DMS79 (cell line): ENCODE measurements at regions not wholly inside any gene's neighbourhood (a gene's known extent, or its start where the extent isn't known, plus 50 kb on each side); places are given as distances from the start of the nearest gene placed in this dataset.
"Not testable (repeated sequence)": the region's sequence is repeated elsewhere in the genome, so short reads cannot be mapped to it uniquely, and the experiment has no call there.

Experiments used
- DNase-seq: peaks from one replicate; lab custom pipeline; 2025; lab: John Stamatoyannopoulos, UW

DNA sequence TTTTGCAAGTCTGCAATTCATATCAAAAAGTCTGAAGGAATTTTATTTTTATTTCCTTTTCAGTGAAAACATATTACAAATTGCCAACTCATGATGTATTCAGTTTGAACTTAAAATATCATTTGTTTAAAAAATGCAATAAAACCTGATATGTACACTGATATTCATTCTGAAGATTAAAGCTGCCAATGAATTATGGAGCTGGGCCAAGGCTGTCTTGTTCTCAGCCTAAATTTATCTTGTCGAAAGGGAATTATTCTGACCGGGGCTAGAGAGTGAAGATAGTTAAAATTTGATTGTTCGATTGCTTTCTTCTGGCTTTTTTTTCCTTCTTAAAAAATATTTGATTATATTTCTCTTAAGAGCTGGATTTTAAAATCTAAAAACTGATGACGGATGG lies 54.0 kb upstream of the RBFOX1 start:
- DNase-seq, result no peak

DNA sequence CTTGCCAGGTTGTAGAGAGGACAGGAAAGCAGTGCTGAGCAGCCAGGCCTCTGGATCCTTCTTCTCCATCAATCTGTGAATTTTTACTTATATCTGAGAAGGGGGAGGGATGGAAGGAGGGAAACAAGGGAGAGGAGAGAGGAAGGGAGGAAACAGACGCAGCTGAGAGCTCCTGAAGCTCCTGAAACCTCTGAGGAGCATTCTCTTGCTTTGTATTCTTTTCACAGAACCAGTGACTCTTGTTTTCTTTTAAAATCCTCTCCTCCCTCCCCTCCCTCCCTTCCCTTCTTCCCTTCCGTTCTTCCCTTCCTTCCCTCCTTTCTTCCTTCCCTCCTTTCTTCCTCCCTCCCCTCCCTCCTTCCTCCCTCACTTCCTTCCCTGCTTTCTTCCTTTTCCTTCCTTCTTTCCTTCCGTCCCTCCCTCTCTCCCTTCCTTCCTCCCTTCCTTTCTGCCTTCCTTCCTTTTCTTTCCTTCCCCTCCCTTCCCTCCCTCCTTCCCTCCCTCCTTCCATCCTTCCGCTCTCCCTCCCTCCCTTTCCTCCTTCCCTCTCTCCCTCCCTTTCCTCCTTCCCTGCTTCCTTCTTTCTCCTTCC lies 60.0 kb upstream of the RBFOX1 start:
- no peak for DNase-seq

DNA sequence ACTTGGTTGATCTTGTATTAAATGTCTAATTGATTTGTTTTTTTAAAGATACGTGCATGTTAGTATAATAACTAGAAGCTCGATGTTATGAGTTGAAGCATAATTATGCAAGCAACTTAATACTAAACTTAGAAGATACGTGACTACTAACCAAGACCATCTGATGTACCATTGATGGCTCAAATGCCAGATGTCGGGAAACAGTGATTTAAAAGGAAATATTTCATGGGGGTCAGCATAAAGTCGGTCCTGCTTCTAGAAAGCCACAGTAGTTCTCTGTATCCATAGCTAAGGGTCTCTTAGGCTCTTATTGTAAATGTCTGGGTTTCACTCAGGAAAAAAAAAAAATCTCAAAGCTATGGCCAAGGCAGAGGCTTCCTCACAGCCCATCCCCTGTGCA lies 61.2 kb upstream of the RBFOX1 start:
- DNase-seq, result no peak

DNA sequence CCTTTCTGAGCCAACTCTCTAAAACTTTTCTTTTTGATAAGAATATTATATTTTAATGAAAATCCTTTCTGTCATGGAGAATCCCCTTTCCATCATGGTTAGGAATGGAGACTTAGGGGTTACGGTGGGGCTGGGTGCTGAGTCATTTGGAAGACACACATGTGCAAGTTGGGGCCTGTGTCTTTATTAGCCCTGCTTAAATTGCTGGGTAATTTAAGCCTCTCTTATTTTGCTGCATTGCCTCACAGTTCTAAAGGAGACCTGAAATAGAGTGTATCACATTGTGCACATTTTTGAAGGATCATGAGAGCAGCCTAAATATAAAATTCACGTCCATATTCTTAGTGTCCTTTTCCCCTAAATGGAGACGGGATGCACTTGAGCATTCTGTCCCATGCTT lies 61.8 kb upstream of the RBFOX1 start:
- no peak for DNase-seq

DNA sequence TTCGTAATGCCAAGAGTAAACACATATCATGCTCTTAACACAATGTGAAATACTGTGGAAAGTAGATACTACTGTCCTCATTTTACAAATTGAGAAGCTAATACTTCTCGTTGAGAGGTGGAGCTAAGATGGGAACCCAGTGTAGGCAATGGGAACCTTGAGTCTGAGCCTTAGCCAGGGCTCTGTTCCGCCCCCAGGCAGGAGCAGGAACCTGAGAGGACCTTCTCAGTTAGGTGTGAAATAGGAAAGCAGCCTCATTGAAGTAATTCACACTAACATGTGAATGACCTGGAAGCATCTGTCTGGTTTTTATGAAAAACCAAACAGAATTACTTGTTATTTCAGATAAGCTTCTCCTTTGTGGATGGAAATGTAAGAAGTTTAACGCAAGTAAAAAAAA lies 62.6 kb upstream of the RBFOX1 start:
- DNase-seq, result no peak

DNA sequence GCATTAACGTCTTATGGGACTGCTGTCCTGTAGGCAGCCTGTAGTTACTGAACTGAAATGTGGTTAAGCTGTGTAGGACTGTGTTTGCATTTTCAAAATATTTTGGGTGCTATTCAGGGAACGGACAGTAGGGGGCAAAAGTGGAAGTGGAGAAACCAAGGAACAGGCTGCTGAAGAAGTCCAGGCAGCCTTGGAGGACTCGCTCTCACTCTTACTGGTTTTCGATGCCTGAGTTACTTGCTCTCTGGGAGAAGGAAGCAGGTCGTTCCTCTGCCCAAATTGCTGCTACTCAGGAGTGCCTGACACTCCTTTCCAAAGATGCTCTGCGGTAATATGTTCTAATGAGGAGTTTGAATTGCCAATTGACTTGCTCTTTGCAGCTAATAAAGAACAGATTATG lies 64.5 kb upstream of the RBFOX1 start:
- DNase-seq, result no peak

DNA sequence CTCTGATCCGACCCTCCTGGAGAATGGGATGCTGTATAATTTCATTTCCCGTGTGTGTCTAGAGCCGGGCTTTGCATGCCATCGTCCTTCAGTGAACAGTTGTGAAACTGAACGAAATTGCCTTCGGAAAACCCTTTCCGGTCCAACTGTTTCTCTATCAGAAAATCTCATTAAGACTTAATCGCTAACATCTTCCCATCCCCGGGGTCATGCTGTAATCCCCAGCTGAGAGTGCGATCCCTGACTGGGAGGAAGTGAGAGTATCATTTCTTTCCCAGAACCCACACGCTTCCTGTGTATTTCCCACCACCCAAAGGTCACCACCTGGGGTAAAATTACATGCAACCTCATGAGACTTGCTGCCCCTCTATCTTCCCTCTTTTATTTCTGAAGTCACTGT lies 75.6 kb upstream of the RBFOX1 start:
- no peak for DNase-seq

DNA sequence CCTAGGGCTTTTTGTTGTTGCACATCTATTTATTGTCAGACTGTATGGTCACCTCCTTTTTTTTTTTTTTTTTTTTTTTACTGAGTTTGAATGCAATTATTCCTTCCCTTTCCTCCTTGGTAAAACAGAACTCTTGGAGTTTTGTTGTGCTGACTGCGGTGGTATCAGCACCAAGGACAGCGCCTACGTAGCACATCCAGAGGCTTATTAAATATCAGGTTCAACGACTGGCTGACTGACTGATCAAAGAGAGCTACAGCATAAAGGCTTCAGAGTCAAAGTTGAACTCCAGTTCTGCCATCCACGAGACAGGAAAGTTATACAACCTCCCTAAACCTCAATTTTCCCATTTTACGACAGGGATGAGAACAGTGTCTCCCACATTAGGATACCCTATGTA lies 86.1 kb upstream of the RBFOX1 start:
- no peak for DNase-seq

DNA sequence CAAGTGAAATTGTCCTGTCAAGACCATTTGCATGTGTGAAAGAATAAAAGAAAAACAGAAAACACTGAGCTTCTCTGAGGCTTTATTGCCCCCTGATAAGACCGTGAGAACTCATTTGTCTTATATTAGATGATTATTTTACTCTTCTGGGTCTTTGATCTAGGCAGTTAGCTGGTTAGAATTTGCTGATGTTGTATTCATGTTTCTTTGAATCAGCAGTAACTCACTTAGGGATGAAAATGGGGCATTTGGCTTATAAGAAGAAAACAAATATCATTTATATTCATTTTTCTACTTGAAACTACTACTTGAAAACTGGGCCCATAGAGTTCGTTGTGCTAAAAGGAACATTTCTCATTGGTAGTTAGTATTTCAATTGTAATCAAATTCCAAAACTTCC lies 93.1 kb upstream of the RBFOX1 start:
- DNase-seq, result no peak

DNA sequence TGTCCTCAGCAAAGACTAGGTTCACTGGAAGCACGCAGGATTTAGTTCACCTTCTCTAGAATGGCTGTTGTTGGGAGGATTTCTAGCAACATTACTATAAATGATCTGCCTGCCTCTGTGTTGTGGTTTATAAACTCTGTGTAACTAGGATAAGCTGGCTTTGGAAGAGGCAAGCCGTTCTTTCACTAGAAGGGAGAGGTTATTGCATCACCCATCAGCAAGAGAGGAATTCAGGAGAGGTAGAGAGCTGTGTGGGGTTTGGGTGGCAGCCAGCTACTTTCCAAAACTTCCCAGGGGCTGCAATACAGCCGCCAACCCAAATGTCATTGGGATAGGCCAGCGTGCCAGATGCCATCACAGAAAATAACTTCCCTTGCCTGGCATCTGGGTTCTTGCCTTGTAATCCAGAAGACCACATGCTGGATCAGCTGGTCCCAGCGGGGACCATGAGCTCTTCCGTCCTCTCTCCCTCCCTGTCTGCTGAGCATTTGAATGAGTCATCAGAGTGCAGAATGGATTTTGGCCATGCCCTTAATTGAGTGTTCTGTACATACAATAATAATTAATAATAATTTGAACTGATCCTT lies 95.7 kb upstream of the RBFOX1 start:
- no peak for DNase-seq

DNA sequence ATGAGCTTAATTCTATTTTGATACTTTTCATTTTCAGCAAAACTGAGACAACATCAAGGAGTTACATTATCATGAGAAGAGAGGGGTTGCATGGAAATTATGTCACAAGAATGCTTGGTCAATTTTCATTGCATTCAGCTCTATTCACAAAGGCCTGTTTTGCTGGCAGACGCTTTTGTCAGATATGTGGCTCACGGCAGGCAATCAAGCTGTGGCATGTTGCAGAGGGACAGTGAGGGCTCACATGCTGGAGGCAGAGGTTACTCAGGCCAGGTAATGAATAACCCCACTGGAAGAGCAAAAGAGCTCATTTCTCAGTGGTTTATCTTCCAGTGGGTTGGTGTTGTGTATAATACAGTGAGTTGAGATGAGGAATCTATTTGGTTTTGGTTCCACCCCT lies 98.7 kb upstream of the RBFOX1 start:
- DNase-seq, result no peak

DNA sequence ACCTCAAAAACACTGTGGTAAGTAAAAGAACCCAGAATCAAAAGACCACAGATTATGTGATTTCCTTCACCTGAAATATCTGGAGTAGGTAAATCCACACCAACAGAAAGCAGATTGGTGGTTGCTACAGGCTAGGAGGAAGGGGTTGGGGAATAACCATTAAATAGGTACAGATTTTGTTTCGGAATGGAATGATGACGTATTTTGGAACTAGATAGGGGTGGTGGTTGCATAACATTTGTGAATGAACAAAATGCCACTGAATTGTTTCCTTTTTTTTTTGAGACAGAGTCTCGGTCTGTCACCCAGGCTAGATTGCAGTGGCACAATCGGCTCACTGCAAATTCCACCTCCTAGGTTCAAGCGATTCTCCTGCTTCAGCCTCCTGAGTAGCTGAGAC lies 100.9 kb upstream of the RBFOX1 start:
- DNase-seq, result no peak

DNA sequence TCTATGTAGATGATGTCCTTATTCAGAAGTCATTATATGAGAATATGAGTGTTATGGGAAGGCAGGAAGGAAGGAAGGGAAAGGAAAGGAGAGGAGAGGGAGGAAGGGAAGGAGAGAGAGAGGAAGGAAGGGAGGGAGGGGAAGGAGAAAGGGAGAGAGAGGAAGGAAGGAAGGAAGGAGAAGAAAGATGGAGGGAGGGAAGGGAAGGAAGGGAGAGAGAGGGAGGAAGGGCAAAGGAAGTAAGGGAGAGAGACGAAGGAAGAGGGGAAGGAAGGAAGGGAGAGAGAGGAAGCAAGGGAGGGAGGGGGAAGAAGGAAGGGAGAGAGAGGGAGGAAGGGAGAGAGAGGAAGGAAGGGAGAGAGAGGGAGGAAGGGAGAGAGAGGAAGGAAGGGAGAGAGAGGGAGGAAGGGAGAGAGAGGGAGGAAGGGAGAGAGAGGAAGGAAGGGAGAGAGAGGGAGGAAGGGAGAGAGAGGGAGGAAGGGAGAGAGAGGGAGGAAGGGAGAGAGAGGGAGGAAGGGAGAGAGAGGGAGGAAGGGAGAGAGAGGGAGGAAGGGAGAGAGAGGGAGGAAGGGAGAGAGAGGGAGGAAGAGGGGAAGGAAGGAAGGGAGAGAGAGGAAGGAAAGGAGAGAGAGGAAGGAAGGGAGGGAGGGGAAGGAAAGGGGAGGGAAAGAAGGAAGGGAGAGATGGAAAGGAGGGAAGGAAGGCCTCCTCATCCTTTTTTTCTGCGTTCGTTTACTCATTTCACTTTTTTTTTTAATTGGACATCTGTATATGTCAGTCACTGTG lies 103.0 kb upstream of the RBFOX1 start:
- not testable (repeated sequence) for DNase-seq

DNA sequence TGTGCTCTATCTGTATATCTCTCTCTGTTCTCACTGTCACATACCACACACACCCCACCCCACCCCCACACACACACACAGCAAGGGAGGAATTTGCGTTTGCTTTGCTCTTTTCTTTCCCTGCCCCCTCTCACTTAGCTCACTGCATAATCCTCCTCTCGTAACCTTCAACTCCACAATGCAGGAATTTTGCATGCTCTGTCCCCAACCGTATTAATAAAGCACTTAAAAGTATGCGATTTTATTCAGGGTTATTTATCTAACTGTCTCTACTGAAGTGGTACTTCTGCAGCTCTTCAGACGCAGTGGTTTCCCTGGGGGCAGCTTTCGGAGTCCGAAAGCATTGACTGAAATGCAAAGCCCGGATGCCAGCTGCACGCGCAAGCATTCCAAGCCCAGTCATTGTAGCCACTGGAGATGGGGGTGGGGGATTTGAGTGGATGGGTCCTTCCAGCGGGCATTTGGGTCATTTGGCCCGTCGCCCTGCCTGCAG lies 105.4 kb upstream of the RBFOX1 start:
- DNase-seq, result peak; percentile 91

DNA sequence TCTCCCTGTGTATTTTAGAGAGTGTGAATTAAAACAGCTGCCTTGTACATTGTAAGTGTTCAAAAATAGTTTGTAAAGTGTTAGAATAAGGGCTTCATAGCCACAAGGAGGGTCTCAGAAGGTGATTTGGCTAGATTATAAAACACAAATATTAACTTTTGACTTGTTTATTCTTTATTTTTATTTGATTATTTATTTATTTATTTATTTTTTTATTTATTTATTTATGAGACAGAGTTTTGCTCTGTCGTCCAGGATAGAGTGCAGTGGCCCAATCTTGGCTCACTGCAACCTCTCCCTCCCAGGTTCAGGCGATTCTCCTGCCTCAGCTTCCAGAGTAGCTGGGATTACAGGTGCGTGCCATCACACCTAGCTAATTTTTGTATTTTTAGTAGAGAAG lies 111.5 kb upstream of the RBFOX1 start:
- DNase-seq, result no peak

DNA sequence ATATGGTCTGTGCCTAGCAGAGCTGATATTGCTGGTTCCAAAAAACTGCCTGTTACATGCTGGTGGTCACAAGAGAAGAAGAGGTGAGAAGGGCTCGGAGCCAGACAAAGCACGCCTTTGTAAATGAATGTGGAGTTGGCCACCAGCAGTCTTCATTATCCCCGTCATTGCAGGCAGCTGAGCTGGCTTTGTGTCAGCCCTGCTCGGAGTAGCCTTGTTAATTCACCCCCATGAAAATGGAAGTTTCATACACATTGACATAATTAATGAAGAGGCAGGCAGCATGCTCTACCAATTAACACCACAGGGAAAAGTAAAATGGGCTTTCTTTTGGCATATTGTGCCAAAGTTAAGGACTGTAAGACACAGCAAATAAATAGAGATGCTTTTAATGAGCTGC lies 113.7 kb upstream of the RBFOX1 start:
- DNase-seq, result no peak

DNA sequence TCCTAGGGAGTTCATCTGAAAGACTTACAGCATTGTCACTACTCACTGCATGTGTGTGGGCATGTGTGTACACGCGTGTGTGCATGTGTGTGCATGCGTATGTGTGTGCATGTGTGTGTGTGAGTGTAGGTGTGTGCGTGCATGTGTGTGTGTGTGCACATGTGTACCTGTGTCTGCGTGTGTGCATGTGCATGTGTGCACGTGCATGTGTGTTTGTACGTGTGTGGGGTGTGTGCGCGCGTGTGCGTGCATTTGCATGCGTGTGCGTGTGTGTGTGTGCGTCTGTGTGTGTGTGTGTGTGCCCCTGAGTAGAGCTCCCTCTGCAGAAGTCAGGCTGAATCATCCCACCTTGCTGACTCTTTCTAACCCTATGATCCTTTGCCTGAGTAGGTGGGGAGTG lies 114.8 kb upstream of the RBFOX1 start:
- DNase-seq, result no peak

DNA sequence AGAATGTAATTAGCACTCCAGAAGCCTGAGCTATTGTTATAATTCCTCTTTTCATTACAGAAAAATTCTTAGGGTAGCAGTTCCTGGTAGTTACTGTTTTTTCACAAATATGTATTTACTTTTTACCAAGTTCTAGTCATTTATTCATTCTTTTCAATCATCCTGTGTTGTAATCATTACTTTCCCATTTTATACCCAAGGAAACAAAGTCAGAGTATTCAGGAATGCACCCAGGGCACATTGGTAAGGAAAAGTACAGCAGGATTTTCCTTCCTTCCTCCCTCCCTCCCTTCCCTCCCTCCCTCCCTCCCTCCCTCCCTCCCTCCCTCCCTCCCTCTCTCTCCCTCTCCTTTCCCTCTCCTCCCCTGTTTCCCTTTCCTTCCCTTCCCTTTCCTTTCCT lies 115.9 kb upstream of the RBFOX1 start:
- DNase-seq, result no peak

DNA sequence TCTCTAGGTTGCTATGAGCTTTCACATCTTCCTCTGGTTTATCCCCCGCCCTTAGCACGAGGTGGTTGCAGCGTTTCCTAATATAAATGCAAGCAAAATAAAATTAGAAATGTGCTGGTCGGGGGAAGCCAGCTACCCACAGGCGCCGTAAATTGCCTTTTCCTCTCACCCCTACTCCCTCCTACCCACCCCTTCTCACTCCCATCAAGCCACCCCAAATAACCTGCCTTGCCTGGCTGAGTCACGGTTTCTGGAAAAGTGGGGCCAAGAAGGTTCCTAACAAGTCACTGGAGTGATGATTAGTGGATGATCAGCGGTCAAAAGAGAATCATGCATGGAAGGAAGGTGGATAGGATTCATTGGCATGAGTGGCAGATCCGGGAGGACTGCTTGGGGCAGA lies 120.9 kb upstream of the RBFOX1 start:
- DNase-seq, result no peak

DNA sequence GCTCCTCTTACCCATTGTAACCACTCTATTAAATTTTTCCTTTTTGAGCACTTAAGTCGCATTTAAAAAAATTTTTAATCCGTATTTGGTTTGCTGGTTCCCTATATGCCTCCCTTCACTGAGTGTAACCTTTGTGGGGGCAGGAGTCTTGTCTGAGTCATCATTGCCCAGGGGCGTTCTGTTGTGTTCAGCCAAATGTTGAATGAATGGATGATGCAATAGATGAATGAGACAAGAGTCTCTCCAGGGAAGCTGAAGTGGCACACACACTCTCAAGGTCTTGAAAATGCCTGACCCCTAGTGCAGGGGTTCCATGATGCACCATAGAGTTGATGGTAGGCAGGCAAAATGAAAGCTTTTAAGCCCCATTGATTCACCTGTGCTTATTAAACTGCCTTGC lies 123.0 kb upstream of the RBFOX1 start:
- DNase-seq, result peak; percentile 19

DNA sequence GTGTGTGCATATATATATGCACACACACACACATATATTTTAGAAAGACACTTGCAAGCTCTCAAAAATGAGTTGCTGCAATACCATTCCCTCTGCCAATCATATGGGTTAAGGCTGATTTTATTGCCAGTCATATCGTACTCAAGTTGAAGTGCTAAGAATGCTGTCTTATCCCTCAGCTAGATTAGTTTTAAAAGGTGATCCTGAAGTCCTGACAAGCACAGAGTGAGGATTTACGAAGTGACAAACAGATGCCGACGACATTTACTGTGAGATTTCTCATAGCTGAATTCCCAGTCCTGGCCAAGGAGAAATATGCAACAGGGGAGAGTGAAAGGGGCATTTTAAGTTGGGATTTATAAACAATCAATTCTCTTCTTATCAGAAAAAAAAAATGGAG lies 126.2 kb upstream of the RBFOX1 start:
- no peak for DNase-seq

DNA sequence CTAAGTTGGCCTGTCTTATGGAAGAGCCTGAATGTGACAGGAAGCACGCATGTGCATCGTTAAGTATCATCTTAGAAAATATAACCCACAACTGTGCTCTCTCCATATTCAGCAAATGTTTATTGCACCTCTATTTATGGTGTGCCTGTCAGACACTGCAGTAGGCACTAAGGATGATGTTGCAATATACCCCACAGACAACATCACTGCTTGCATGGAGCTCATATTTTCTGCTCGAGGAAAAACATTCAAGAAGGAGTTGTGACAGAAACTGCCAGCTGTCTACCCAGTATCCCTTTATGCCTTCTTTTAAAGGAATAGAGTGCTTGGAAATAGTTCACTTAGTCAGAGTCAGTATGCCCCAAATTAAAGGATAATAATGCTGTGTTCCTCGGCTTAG lies 132.3 kb upstream of the RBFOX1 start:
- DNase-seq, result no peak

DNA sequence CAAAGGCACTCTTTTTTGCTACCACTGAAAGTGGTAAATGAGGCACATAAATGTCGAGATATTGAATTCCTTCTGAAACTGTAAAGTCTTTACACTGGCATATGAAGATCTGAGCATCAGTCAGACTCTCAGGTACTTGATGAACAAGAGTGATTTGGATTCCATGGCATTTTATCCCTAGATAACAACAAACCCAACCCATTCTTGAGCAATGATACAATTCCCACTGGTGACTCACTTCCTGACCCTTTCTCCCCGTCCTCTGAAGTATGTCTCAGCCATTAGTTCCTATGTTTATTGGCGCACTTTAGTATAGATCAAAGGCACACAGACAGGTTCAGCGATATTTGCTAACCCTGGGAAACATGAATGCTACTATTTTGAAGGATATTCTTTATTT lies 147.0 kb upstream of the RBFOX1 start:
- DNase-seq, result no peak

DNA sequence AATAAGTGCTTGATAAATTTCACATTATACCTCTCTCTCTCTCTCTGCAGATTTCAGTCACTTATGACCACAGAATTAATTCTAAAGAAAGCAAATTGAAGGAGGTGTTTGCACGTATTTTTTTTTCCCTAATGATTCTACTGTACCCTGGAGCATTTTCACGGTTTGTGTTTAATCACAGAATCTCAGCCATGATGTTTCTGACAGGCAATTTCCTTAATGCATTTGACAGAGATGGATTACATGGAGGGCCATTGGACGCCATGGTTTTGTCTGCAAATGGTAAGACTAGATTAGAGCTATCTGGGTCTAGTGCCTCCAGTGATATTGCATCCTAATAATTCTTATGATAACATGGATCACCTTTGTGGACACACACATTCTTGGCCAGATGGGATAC lies 147.5 kb upstream of the RBFOX1 start:
- DNase-seq, result no peak
